HFFc6 (cell line): ENCODE measurements at regions not wholly inside any gene's neighbourhood (a gene's known extent, or its start where the extent isn't known, plus 50 kb on each side); places are given as distances from the start of the nearest gene placed in this dataset.

Experiments used
- DNase-seq: peaks from one replicate; pipeline ENCODE4 v3.0.0-alpha.2; 2018
- H3K27ac Mint-ChIP-seq: 2 replicates; pipeline ENCODE4 v1.8.0; 2020; ENCODE audit warnings: mild to moderate bottlenecking, mixed read lengths
- H3K27me3 Mint-ChIP-seq: 2 replicates; pipeline ENCODE4 v1.8.0; 2021; ENCODE audit warnings: mild to moderate bottlenecking, moderate library complexity, mixed read lengths; ENCODE audit not compliant: insufficient read depth
- H3K36me3 Mint-ChIP-seq: 2 replicates; pipeline ENCODE4 v1.8.0; 2021; ENCODE audit warnings: low read depth, mixed read lengths
- H3K4me1 Mint-ChIP-seq: 2 replicates; pipeline ENCODE4 v1.8.0; 2020; ENCODE audit warnings: low read depth, mixed read lengths
- H3K4me3 Mint-ChIP-seq: 2 replicates; pipeline ENCODE4 v1.8.0; 2020; ENCODE audit warnings: mild to moderate bottlenecking, moderate library complexity, mixed read lengths
- H3K9me3 Mint-ChIP-seq: 2 replicates; pipeline ENCODE4 v1.8.0; 2020; ENCODE audit warnings: mild to moderate bottlenecking, mixed read lengths
- TF ChIP-seq, protein P1 (sequence below): fragments of 200-600 bp; sonication (generic); IDR thresholded peaks from 2 replicates; pipeline ENCODE4 v1.5.0; 2021; ENCODE audit warnings: antibody characterized with exemption, mild to moderate bottlenecking

DNA sequence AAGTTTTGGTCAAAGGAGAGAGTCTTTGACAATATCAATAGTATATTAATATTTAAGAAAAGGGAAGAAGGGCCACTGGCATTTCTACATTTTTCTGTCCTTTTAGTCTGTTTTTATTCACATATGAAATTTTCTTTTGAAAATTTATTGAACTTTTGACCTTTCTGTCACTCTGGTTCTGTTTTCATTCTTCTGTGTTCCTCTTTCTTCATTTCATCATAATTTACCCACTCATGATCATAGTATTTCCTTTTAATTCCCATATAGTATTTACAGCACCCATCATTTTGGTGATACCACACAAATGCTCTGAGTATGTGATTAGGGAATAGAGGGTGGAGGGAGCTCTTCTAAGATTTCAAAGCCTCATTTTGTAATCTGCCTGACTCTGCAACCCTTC, 142.8 kb downstream of the GJA1 start:
- Mint-ChIP-seq H3K27ac (no peak overlapping the region), H3K36me3 (no peaks in the 10 kb centered on the region), H3K9me3 (no peaks in the 10 kb centered on the region), H3K27me3 (no peaks in the 10 kb centered on the region), H3K4me3 (no peak overlapping the region), H3K4me1 (peaks cover 13% of the 10 kb centered on the region)
- TF ChIP-seq, protein P1, sequence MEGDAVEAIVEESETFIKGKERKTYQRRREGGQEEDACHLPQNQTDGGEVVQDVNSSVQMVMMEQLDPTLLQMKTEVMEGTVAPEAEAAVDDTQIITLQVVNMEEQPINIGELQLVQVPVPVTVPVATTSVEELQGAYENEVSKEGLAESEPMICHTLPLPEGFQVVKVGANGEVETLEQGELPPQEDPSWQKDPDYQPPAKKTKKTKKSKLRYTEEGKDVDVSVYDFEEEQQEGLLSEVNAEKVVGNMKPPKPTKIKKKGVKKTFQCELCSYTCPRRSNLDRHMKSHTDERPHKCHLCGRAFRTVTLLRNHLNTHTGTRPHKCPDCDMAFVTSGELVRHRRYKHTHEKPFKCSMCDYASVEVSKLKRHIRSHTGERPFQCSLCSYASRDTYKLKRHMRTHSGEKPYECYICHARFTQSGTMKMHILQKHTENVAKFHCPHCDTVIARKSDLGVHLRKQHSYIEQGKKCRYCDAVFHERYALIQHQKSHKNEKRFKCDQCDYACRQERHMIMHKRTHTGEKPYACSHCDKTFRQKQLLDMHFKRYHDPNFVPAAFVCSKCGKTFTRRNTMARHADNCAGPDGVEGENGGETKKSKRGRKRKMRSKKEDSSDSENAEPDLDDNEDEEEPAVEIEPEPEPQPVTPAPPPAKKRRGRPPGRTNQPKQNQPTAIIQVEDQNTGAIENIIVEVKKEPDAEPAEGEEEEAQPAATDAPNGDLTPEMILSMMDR: no peak
- DNase-seq: no peak

DNA sequence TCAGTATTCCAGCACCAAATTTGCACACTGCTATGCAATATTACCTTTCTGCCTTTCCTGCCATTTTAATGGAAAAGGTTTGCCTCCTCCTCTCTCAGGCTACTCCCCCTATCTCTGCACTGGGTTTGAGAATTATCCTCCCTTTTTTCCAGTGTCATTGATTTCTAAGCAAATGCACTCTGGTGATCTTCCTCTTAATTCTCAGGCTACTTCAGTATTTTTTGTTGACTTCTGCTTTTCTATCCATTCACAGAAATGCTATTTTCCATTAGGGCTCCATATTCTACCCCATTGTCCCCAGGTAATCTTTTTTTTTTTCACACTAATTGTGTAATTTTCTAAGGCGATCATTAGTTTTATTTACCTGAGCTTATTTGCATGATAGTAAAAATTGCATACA, 144.0 kb downstream of the GJA1 start:
- DNase-seq: no peak
- Mint-ChIP-seq H3K9me3 (no peaks in the 10 kb centered on the region), H3K36me3 (no peaks in the 10 kb centered on the region), H3K27ac (no peak overlapping the region), H3K4me1 (peaks cover 3% of the 10 kb centered on the region), H3K4me3 (no peak overlapping the region), H3K27me3 (no peaks in the 10 kb centered on the region)
- TF ChIP-seq, protein P1: no peak

DNA sequence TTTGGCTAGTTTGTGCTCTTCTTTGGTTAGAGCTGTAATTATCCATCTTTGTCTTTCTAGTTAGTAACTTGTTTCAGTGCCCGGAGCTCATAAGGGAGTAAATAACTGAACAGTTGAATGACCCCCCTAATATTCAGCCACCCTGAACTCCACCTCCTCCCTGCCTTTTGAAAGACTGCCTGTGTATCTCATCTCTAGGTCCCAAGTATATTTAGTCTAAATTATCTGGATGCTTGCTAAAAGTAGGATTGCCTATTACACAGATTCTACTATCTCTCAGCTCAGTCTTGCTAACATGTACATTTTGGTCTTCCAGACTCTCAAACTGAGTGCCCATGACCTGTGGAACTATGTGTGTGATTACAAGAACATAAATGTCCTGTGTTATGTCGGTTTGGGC, 145.9 kb downstream of the GJA1 start:
- Mint-ChIP-seq H3K4me3 (no peak overlapping the region), H3K27me3 (no peaks in the 10 kb centered on the region), H3K4me1 (peaks cover 9% of the 10 kb centered on the region), H3K36me3 (no peaks in the 10 kb centered on the region), H3K9me3 (no peaks in the 10 kb centered on the region), H3K27ac (no peak overlapping the region)
- TF ChIP-seq, protein P1: no peak
- DNase-seq: no peak

DNA sequence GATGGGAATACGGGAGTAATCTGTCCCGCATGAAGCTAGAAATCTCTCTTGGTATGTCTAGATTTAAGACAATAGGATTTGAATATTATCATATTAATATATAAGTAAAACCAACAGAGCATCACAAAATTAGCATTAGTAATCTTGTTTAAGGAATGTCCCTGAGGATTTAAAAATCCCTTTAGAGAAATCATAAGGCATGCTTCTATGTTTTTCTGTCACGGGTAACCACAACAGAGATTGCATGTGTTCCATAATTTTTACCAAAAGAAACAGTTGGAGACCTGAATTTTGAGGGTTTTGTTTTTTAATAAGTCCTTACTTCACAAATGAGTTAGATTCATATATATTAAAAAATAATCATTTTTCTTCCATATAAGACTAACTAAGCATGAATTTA, 146.8 kb downstream of the GJA1 start:
- H3K27ac Mint-ChIP-seq: no peak overlapping the region
- no peaks in the 10 kb centered on the region for H3K9me3 Mint-ChIP-seq
- H3K27me3 Mint-ChIP-seq: no peaks in the 10 kb centered on the region
- peaks cover 9% of the 10 kb centered on the region for H3K4me1 Mint-ChIP-seq
- H3K36me3 Mint-ChIP-seq: no peaks in the 10 kb centered on the region
- DNase-seq: no peak
- TF ChIP-seq, protein P1: no peak
- no peak overlapping the region for H3K4me3 Mint-ChIP-seq

DNA sequence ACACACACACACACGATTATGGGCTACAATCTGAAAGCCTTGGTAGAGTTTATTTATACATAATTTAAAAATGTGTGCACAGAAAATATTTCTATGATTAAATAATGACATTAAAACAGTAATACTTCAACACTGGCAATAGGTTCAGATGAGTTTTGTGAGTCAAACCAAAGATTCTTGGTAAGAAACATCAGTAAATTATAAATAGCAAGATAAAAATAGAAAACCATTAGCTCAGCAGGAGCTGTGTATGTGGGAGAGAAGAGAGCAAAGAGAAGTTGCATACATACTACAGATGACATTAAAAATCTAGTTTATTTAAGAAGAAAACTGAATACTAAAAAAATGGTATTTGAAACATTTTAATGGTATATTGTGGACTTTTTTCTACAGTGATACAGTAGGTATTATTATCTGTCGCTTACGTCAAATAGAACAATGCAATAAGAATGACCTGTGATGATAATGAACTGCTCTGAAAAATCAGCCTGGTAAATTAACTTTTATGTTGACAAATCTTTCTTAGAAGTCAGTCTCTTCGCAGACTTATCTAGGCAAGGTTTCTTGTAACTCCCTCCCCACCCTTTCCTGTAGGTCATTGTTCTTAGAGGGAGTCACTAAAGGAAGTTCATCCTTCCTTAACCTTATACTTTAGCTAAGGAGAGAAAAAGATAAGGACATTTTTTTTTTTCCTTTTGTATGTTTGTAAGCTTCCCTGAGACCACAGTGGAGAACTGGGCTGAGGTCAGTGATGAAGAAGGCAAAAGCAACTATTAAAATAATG, 149.3 kb downstream of the GJA1 start:
- DNase-seq: peak; percentile 38
- no peaks in the 10 kb centered on the region for H3K27me3 Mint-ChIP-seq
- peaks cover 9% of the 10 kb centered on the region for H3K4me1 Mint-ChIP-seq
- no peaks in the 10 kb centered on the region for H3K36me3 Mint-ChIP-seq
- H3K27ac Mint-ChIP-seq: no peak overlapping the region
- TF ChIP-seq, protein P1: no peak
- no peak overlapping the region for H3K4me3 Mint-ChIP-seq
- H3K9me3 Mint-ChIP-seq: no peaks in the 10 kb centered on the region
